GM12892 (cell line): ENCODE measurements at regions not wholly inside any gene's neighbourhood (a gene's known extent, or its start where the extent isn't known, plus 50 kb on each side); places are given as distances from the start of the nearest gene placed in this dataset.

Source experiments
- POLR2A ChIP-seq: IDR thresholded peaks from 2 replicates; pipeline ENCODE4 v1.6.1; 2011; ENCODE audit warnings: low read depth, low read length, control low read depth
- POLR2AphosphoS5 ChIP-seq: IDR thresholded peaks from 2 replicates; pipeline ENCODE4 v1.6.1; 2011; ENCODE audit warnings: low read depth, low read length, control low read depth

- TF ChIP-seq POLR2AphosphoS5 (no peak), POLR2A (no peak)
These were observed 260.6 kb downstream of the ANAPC1 start for GRCh38 chr2:111623380-111623779.
